ENCODE measurements at regions not wholly inside any gene's neighbourhood (a gene's known extent, or its start where the extent isn't known, plus 50 kb on each side); places are given as distances from the start of the nearest gene placed in this dataset.
"Not testable (repeated sequence)": the region's sequence is repeated elsewhere in the genome, so short reads cannot be mapped to it uniquely, and the experiment has no call there.

DNA sequence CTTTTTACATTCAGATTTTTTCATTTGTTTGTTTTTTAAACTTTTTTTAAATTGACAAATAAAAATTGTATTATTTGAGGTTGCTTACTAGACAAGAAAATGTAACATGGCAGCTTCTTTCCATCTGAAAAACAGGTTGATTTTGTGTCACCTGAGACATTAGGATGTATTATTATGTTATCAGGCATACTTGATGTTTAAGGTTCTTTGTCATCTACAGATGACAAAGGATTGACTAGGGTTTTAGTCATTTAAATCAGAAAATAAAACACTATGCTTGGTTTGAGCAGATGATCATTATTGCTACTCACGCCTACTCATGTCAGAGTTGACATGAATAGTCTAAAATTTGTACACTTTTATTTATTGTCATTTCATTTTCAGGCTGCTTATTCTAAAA is 1494.5 kb downstream of the SLITRK5 start:
- no peak overlapping the region for H3K4me3 ChIP-seq (ENCODE audit: low read depth in 1 of 5, low read length in 5 of 5)
- no peaks in the 10 kb centered on the region for H3K9me3 ChIP-seq (ENCODE audit: control insufficient read depth in 5 of 5, low read length in 5 of 5)
- H3K36me3 ChIP-seq (ENCODE audit: control insufficient read depth in 5 of 5, insufficient read depth in 5 of 5, low read length in 5 of 5), result no peaks in the 10 kb centered on the region
- H3K27me3 ChIP-seq (ENCODE audit: control insufficient read depth in 5 of 5, insufficient read depth in 4 of 5, low read length in 5 of 5), result no peaks in the 10 kb centered on the region
- peaks cover 0 to 4% (median 0%) of the 10 kb centered on the region in 5 donors for H3K4me1 ChIP-seq (ENCODE audit: control insufficient read depth in 5 of 5, insufficient read depth in 5 of 5, low read length in 5 of 5)
- H3K9ac ChIP-seq (ENCODE audit: low read length in 5 of 5), result no peak overlapping the region
- no peak overlapping the region for H3K27ac ChIP-seq (ENCODE audit: low read depth, low read length)

GRCh38 chr13:89169951-89170350 is 1498.8 kb downstream of the SLITRK5 start:
- H3K27ac ChIP-seq (ENCODE audit: low read depth, low read length), result no peak overlapping the region
- no peaks in the 10 kb centered on the region for H3K27me3 ChIP-seq (ENCODE audit: control insufficient read depth in 5 of 5, insufficient read depth in 4 of 5, low read length in 5 of 5)
- no peaks in the 10 kb centered on the region for H3K36me3 ChIP-seq (ENCODE audit: control insufficient read depth in 5 of 5, insufficient read depth in 5 of 5, low read length in 5 of 5)
- H3K4me1 ChIP-seq (ENCODE audit: control insufficient read depth in 5 of 5, insufficient read depth in 5 of 5, low read length in 5 of 5), result peaks cover 0 to 4% (median 0%) of the 10 kb centered on the region in 5 donors
- no peaks in the 10 kb centered on the region for H3K9me3 ChIP-seq (ENCODE audit: control insufficient read depth in 5 of 5, low read length in 5 of 5)
- no peak overlapping the region for H3K4me3 ChIP-seq (ENCODE audit: low read depth in 1 of 5, low read length in 5 of 5)
- no peak overlapping the region for H3K9ac ChIP-seq (ENCODE audit: low read length in 5 of 5)

DNA sequence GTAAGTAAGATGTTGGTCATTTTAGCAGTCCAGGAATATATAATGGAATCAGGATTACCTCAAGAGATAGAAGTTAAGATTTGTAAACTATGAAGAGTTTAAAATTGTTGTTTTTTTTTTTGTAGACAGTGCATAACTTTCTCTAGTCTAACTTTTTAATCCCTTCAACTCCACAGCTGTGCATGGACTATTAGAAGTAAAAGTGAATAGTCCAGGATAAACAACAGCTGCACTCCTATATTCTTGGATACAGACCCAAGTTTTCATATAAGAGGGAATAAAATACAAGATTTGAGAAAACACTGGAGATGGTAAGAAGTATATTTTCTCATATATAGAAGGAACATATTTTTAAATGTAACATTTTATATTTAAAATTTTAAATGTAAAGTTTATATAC is 1509.9 kb downstream of the SLITRK5 start:
- Histone ChIP-seq H3K9ac (ENCODE audit: low read length in 5 of 5) (no peak overlapping the region), H3K36me3 (ENCODE audit: control insufficient read depth in 5 of 5, insufficient read depth in 5 of 5, low read length in 5 of 5) (no peaks in the 10 kb centered on the region), H3K27me3 (ENCODE audit: control insufficient read depth in 5 of 5, insufficient read depth in 4 of 5, low read length in 5 of 5) (no peaks in the 10 kb centered on the region), H3K4me3 (ENCODE audit: low read depth in 1 of 5, low read length in 5 of 5) (no peak overlapping the region), H3K9me3 (ENCODE audit: control insufficient read depth in 5 of 5, low read length in 5 of 5) (peaks cover 0 to 16% (median 6%) of the 10 kb centered on the region in 5 donors), H3K27ac (ENCODE audit: low read depth, low read length) (no peak overlapping the region), H3K4me1 (ENCODE audit: control insufficient read depth in 5 of 5, insufficient read depth in 5 of 5, low read length in 5 of 5) (no peaks in the 10 kb centered on the region)

- H3K9me3 ChIP-seq (ENCODE audit: control insufficient read depth in 5 of 5, low read length in 5 of 5), result no peaks in the 10 kb centered on the region
- H3K27ac ChIP-seq (ENCODE audit: low read depth, low read length), result no peak overlapping the region
- no peaks in the 10 kb centered on the region for H3K27me3 ChIP-seq (ENCODE audit: control insufficient read depth in 5 of 5, insufficient read depth in 4 of 5, low read length in 5 of 5)
- no peaks in the 10 kb centered on the region for H3K36me3 ChIP-seq (ENCODE audit: control insufficient read depth in 5 of 5, insufficient read depth in 5 of 5, low read length in 5 of 5)
- no peaks in the 10 kb centered on the region for H3K4me1 ChIP-seq (ENCODE audit: control insufficient read depth in 5 of 5, insufficient read depth in 5 of 5, low read length in 5 of 5)
- H3K9ac ChIP-seq (ENCODE audit: low read length in 5 of 5), result no peak overlapping the region
- no peak overlapping the region for H3K4me3 ChIP-seq (ENCODE audit: low read depth in 1 of 5, low read length in 5 of 5)
Observed at GRCh38 chr13:89199138-89199537, 1528.0 kb downstream of the SLITRK5 start.

DNA sequence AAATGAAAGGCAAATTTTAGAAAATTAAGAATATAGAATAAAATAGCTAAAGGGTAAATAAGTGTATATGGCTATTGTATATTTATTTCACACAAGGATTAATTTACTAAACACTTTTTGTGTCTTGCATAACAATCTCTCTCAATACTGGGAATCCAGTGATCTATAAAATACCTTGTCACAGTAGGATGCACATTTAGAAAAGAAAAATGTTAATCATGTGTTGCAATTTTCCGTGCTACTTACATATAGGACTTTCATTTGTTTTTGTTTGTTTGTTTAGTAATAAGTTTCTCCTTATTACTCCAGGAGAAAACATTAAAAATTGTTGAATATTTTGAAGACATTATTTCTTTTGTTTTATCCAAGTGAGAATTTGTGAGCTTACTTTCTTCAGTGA is 1533.3 kb downstream of the SLITRK5 start:
- H3K4me3 ChIP-seq (ENCODE audit: low read depth in 1 of 5, low read length in 5 of 5), result no peak overlapping the region
- H3K4me1 ChIP-seq (ENCODE audit: control insufficient read depth in 5 of 5, insufficient read depth in 5 of 5, low read length in 5 of 5), result no peaks in the 10 kb centered on the region
- H3K36me3 ChIP-seq (ENCODE audit: control insufficient read depth in 5 of 5, insufficient read depth in 5 of 5, low read length in 5 of 5), result no peaks in the 10 kb centered on the region
- H3K9me3 ChIP-seq (ENCODE audit: control insufficient read depth in 5 of 5, low read length in 5 of 5), result no peaks in the 10 kb centered on the region
- no peak overlapping the region for H3K27ac ChIP-seq (ENCODE audit: low read depth, low read length)
- no peaks in the 10 kb centered on the region for H3K27me3 ChIP-seq (ENCODE audit: control insufficient read depth in 5 of 5, insufficient read depth in 4 of 5, low read length in 5 of 5)
- no peak overlapping the region for H3K9ac ChIP-seq (ENCODE audit: low read length in 5 of 5)

GRCh38 chr13:89205856-89206520 is 1534.8 kb downstream of the SLITRK5 start:
- H3K9me3 ChIP-seq (ENCODE audit: control insufficient read depth in 5 of 5, low read length in 5 of 5), result no peaks in the 10 kb centered on the region
- H3K27me3 ChIP-seq (ENCODE audit: control insufficient read depth in 5 of 5, insufficient read depth in 4 of 5, low read length in 5 of 5), result no peaks in the 10 kb centered on the region
- no peaks in the 10 kb centered on the region for H3K4me1 ChIP-seq (ENCODE audit: control insufficient read depth in 5 of 5, insufficient read depth in 5 of 5, low read length in 5 of 5)
- H3K9ac ChIP-seq (ENCODE audit: low read length in 5 of 5), result no peak overlapping the region
- no peak overlapping the region for H3K27ac ChIP-seq (ENCODE audit: low read depth, low read length)
- no peaks in the 10 kb centered on the region for H3K36me3 ChIP-seq (ENCODE audit: control insufficient read depth in 5 of 5, insufficient read depth in 5 of 5, low read length in 5 of 5)
- H3K4me3 ChIP-seq (ENCODE audit: low read depth in 1 of 5, low read length in 5 of 5), result no peak overlapping the region

DNA sequence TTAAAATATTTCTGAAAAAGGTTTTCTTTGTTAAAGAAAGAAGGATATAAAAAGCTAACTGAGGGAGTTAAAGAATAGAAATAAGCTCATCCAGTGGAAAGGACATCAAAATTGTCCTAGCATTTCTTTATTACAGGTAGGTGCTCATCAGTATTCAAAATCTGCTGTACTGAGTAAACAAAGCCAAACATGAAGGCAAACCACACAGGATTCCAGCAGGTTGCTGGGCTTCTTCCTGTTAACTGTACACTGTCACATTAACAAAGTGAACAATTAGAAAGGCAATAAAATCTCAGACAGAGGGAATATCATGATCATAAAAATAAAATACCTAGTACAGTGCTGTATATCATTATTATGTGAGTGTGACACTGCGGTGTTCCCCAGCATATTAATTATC is 1541.0 kb downstream of the SLITRK5 start:
- Histone ChIP-seq H3K9ac (ENCODE audit: low read length in 5 of 5) (no peak overlapping the region), H3K4me1 (ENCODE audit: control insufficient read depth in 5 of 5, insufficient read depth in 5 of 5, low read length in 5 of 5) (peaks cover 0 to 6% (median 0%) of the 10 kb centered on the region in 5 donors), H3K9me3 (ENCODE audit: control insufficient read depth in 5 of 5, low read length in 5 of 5) (no peaks in the 10 kb centered on the region), H3K27ac (ENCODE audit: low read depth, low read length) (no peak overlapping the region), H3K36me3 (ENCODE audit: control insufficient read depth in 5 of 5, insufficient read depth in 5 of 5, low read length in 5 of 5) (no peaks in the 10 kb centered on the region), H3K27me3 (ENCODE audit: control insufficient read depth in 5 of 5, insufficient read depth in 4 of 5, low read length in 5 of 5) (no peaks in the 10 kb centered on the region), H3K4me3 (ENCODE audit: low read depth in 1 of 5, low read length in 5 of 5) (no peak overlapping the region)

DNA sequence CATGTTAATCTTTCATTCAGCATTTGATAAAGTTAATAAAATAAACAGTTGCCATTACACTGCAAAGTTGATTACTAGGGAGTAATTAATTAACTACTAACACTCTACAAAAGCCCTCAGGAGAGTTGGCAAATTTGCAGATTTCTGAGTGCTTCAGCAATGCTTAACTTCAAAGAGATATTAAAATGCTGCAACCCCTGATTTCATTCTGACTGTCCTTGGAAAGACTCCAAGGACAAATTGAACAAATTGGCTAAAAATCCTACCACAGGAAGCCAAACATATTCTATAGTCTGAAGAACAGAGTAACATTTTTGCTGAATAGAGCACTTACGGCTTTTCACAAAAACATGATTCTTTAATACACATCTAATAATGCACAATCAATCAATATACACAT is 1543.0 kb downstream of the SLITRK5 start:
- Histone ChIP-seq H3K9me3 (ENCODE audit: control insufficient read depth in 5 of 5, low read length in 5 of 5) (no peaks in the 10 kb centered on the region), H3K36me3 (ENCODE audit: control insufficient read depth in 5 of 5, insufficient read depth in 5 of 5, low read length in 5 of 5) (no peaks in the 10 kb centered on the region), H3K27me3 (ENCODE audit: control insufficient read depth in 5 of 5, insufficient read depth in 4 of 5, low read length in 5 of 5) (no peaks in the 10 kb centered on the region), H3K4me1 (ENCODE audit: control insufficient read depth in 5 of 5, insufficient read depth in 5 of 5, low read length in 5 of 5) (peaks cover 0 to 6% (median 0%) of the 10 kb centered on the region in 5 donors), H3K4me3 (ENCODE audit: low read depth in 1 of 5, low read length in 5 of 5) (no peak overlapping the region), H3K9ac (ENCODE audit: low read length in 5 of 5) (no peak overlapping the region), H3K27ac (ENCODE audit: low read depth, low read length) (no peak overlapping the region)

- H3K27ac ChIP-seq (ENCODE audit: low read depth, low read length); H3K9ac ChIP-seq (ENCODE audit: low read length in 5 of 5); H3K27me3 ChIP-seq (ENCODE audit: control insufficient read depth in 5 of 5, insufficient read depth in 4 of 5, low read length in 5 of 5); H3K4me3 ChIP-seq (ENCODE audit: low read depth in 1 of 5, low read length in 5 of 5); H3K9me3 ChIP-seq (ENCODE audit: control insufficient read depth in 5 of 5, low read length in 5 of 5); H3K4me1 ChIP-seq (ENCODE audit: control insufficient read depth in 5 of 5, insufficient read depth in 5 of 5, low read length in 5 of 5); H3K36me3 ChIP-seq (ENCODE audit: control insufficient read depth in 5 of 5, insufficient read depth in 5 of 5, low read length in 5 of 5): not testable (repeated sequence)
Observed at GRCh38 chr13:89215319-89215718, 1544.1 kb downstream of the SLITRK5 start.

- no peak overlapping the region for H3K27ac ChIP-seq (ENCODE audit: low read depth, low read length)
- no peaks in the 10 kb centered on the region for H3K36me3 ChIP-seq (ENCODE audit: control insufficient read depth in 5 of 5, insufficient read depth in 5 of 5, low read length in 5 of 5)
- no peaks in the 10 kb centered on the region for H3K27me3 ChIP-seq (ENCODE audit: control insufficient read depth in 5 of 5, insufficient read depth in 4 of 5, low read length in 5 of 5)
- H3K4me1 ChIP-seq (ENCODE audit: control insufficient read depth in 5 of 5, insufficient read depth in 5 of 5, low read length in 5 of 5), result peaks cover 0 to 6% (median 0%) of the 10 kb centered on the region in 5 donors
- H3K4me3 ChIP-seq (ENCODE audit: low read depth in 1 of 5, low read length in 5 of 5), result no peak overlapping the region
- no peak overlapping the region for H3K9ac ChIP-seq (ENCODE audit: low read length in 5 of 5)
- H3K9me3 ChIP-seq (ENCODE audit: control insufficient read depth in 5 of 5, low read length in 5 of 5), result peaks cover 8 to 12% (median 11%) of the 10 kb centered on the region in 5 donors
Observed at GRCh38 chr13:89217813-89218212, 1546.6 kb downstream of the SLITRK5 start.

All from subcutaneous abdominal adipose tissue (tissue), 5 donors.